Muscle of leg (tissue), 3 donors: ENCODE measurements at regions not wholly inside any gene's neighbourhood (a gene's known extent, or its start where the extent isn't known, plus 50 kb on each side); places are given as distances from the start of the nearest gene placed in this dataset.

ENCODE experiments used
- DNase-seq: peaks from one replicate; pipeline ENCODE4 v3.0.0; 2013
- H3K27ac ChIP-seq: one replicate; pipeline ENCODE4 v1.5.1; 2013; ENCODE audit warnings: mild to moderate bottlenecking, low read length, control low read depth
- H3K27me3 ChIP-seq: one replicate; pipeline ENCODE4 v1.6.1; 2013; ENCODE audit warnings: low read length; ENCODE audit not compliant: control insufficient read depth, insufficient read depth
- H3K36me3 ChIP-seq: one replicate; pipeline ENCODE4 v1.6.1; 2013; ENCODE audit warnings: low read length; ENCODE audit not compliant: control insufficient read depth, insufficient read depth
- H3K4me1 ChIP-seq: one replicate; pipeline ENCODE4 v1.6.1; 2013; ENCODE audit warnings: low read length; ENCODE audit not compliant: control insufficient read depth, insufficient read depth
- H3K4me3 ChIP-seq: one replicate; pipeline ENCODE4 v1.5.1; 2013; ENCODE audit warnings: low read length, control low read depth
- H3K9me3 ChIP-seq: replicated peaks from 2 replicates; pipeline ENCODE4 v1.6.1; 2013; ENCODE audit warnings: low read depth, low read length; ENCODE audit not compliant: control insufficient read depth
- WGBS: methylation state at CpG from one replicate; pipeline ENCODE4 v1.1.5; 2013; ENCODE audit warnings: missing lambda C conversion rate; ENCODE audit not compliant: insufficient coverage; 5-methylcytosine and 5-hydroxymethylcytosine counted together

DNA sequence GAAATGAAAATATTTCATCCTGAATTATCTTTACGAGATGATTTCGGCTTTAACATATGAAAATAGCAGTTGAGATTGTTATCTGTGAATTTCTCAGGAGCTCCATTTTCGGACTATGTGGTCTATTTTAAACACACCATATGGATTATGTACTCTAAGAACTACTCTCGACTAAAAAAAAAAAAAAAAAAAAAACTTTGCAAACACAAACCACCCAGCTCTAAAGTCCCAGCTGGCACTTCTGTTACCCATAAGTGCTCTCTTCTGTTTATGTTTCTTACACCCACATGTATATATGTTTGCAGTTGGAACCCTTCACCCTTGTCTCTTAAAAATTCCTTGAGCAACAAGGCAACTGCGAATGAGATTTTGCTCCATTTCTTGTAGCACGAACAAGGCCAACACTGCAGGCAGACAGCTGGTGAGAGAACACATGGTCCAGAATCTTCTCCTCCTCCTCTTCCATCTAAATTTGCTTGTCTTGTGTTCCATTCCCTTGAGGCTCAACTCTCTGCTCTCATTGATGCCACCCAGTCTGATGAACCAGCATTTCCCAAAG, 172.7 kb upstream of the HCCS start:
- no peaks in the 10 kb centered on the region for H3K4me1 ChIP-seq
- WGBS, result 80% methylated on average over 1 of the region's 6 CpGs
- no peaks in the 10 kb centered on the region for H3K27me3 ChIP-seq
- H3K4me3 ChIP-seq, result no peak overlapping the region
- DNase-seq, result no peak
- no peaks in the 10 kb centered on the region for H3K36me3 ChIP-seq
- no peak overlapping the region for H3K27ac ChIP-seq
- no peaks in the 10 kb centered on the region for H3K9me3 ChIP-seq

DNA sequence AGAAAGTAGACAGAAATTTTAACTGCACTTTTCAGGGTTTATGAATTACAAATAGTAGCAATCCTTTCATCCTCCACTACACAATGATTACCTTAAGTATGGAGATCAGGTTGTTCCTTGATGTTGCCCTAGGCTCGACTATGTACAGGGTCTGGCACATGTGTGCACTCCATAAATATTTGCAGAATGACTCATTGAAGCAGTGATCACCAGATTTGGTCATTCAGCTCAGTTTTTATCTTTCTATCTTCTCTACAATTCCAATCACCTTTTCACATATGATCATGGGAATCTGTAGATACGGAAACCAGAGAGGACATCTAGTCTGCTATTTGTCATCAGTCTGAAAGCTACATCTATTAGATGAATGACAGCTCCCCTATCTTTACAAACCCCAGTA, 171.7 kb upstream of the HCCS start:
- no peaks in the 10 kb centered on the region for H3K36me3 ChIP-seq
- H3K4me1 ChIP-seq, result no peaks in the 10 kb centered on the region
- H3K4me3 ChIP-seq, result no peak overlapping the region
- no peak overlapping the region for H3K27ac ChIP-seq
- no peak for DNase-seq
- H3K27me3 ChIP-seq, result no peaks in the 10 kb centered on the region
- WGBS, result 40% methylated on average over 1 of the region's 2 CpGs
- no peaks in the 10 kb centered on the region for H3K9me3 ChIP-seq

DNA sequence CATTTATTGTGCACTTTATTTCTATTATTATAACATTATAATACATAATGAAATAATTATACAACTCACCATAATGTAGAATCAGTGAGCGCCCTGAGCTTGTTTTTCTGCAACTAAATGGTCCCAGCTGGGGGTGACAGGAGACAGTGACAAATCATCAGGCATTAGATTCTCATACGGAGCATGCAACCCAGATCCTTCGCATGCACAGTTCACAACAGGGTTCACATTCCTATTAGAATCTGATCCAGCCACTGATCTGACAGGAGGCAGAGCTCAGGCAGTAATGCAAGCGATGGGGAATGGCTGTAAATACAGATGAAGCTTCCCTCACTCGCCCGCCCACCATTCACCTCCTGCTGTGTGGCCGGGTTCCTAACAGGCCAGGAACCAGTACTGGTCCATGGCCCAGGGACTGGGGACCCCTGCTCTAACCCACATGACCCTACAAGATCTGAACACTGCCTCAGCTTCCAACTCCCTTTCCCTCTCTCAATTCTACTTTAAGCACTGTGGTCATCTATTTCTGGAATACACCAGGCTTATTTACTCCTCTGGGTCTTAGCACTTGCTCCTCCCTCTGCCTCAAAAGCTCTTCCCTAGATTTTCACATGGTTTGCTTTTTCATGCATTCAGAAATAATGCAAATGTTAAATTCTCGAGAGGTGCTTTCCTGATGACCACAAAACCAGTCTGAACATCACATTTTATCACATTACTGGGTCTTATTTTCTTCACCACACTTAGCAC, 166.8 kb upstream of the HCCS start:
- no peaks in the 10 kb centered on the region for H3K27me3 ChIP-seq
- DNase-seq, result peak; percentile 69
- no peaks in the 10 kb centered on the region for H3K36me3 ChIP-seq
- 46% methylated on average over 5 of the region's 8 CpGs for WGBS
- H3K4me1 ChIP-seq, result no peaks in the 10 kb centered on the region
- H3K4me3 ChIP-seq, result no peak overlapping the region
- no peaks in the 10 kb centered on the region for H3K9me3 ChIP-seq
- peak overlapping the region; percentile 77 for H3K27ac ChIP-seq

DNA sequence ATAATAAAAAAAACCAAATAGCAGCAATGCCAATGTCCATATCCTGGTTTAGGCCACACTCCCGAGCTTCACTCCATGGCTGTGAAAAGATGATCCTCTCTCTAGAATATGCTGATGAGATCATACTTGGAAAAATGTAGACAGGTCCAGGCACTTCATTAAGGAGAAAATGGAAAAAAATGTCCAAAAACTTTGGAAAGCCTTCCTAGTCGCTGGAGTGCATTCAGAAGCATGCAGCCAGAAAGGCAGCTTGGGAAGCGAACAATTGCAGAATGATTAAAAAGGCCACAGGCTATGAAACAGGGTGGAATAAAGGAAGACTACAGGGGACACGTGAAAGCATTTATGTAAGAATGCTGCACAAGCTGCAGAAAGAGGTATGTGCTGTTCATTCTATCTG, 165.6 kb upstream of the HCCS start:
- DNase-seq, result peak; percentile 96
- no peak overlapping the region for H3K27ac ChIP-seq

DNA sequence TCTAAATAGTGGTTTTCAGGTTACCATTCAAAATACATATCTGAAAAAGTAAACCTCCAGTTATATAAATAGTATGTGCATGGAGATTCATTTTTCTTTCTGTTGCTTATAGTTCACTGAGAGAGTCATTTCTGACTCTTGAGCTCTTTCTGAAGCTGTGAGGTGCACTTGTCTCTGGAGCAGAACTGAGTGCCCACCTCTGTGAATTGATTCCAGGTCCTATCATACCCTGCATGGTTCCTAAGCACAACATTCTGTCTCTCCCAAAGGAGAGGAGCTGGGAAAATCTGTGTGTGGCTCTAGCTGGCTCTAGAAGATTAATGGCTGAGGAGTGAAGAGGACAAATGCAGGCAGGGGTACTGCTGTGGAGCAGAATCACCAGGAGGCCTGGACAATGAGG, 161.6 kb upstream of the HCCS start:
- no peak overlapping the region for H3K27ac ChIP-seq
- no peaks in the 10 kb centered on the region for H3K4me1 ChIP-seq
- peaks cover 5% of the 10 kb centered on the region for H3K27me3 ChIP-seq
- H3K4me3 ChIP-seq, result no peak overlapping the region
- DNase-seq, result no peak
- H3K9me3 ChIP-seq, result peaks cover 2% of the 10 kb centered on the region
- no peaks in the 10 kb centered on the region for H3K36me3 ChIP-seq

More for the DNA sequence above, 165.6 kb upstream of the HCCS start:
- peaks cover 2% of the 10 kb centered on the region for H3K27me3 ChIP-seq
- WGBS, result 29% methylated on average over 4 of the region's 4 CpGs
- no peaks in the 10 kb centered on the region for H3K9me3 ChIP-seq
- H3K4me3 ChIP-seq, result no peak overlapping the region
- no peaks in the 10 kb centered on the region for H3K4me1 ChIP-seq
- no peaks in the 10 kb centered on the region for H3K36me3 ChIP-seq

DNA sequence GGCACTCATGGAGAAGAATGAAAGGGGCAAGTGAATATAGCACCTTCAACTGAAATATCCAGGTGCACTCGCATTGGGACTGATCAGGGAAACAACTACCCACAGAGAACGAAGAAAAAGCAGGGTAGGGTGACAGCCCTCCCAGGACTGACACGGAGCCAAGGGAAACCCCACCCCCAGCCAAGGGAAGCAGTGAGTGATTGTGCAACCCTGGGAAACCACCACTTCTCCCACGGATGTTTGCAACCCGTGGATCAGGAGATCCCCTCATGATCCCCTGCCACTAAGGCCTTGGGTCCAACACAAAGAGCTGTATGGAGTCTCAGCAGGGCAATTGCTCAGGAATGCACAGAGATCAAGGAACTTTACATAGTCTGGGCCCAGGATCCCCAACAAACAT, 158.5 kb upstream of the HCCS start:
- Histone ChIP-seq H3K9me3 (peaks cover 9% of the 10 kb centered on the region), H3K4me1 (no peaks in the 10 kb centered on the region), H3K27me3 (peaks cover 5% of the 10 kb centered on the region), H3K27ac (no peak overlapping the region), H3K36me3 (no peaks in the 10 kb centered on the region), H3K4me3 (no peak overlapping the region)
- DNase-seq, result no peak
- WGBS, result 60% methylated on average over 1 of the region's 5 CpGs

DNA sequence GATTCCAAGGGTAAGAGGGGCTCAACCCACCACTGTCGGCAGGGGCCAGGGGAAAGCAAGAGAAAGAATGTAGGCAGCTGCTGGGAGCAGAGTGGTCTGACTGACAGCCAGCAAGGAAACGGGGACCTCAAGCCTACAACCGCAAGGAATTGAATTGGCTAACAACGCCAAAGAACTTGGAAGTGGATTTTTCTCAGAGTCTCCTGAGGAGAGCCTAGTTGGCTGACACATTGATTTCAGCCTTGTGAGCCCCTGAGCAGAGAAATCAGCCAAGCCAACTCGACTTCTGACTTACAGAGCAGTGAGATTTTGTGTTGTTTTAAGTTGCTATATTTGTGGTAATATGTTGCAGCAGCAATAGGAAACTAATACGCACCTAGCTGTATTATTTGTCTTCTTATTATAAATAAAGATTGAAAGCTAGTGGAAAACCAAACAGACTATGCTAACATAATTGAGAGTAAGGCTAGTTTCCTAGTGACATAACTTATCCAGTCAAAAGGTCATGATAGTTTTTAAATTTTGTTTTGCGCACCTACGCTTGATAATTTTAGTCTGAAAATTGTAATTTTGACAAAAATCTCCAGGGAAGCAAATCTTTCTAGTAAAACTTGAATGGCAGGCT, 145.8 kb upstream of the HCCS start:
- no peak overlapping the region for H3K27ac ChIP-seq
- peaks cover 3% of the 10 kb centered on the region for H3K9me3 ChIP-seq
- H3K27me3 ChIP-seq, result peaks cover 2% of the 10 kb centered on the region
- H3K4me1 ChIP-seq, result no peaks in the 10 kb centered on the region
- H3K36me3 ChIP-seq, result no peaks in the 10 kb centered on the region
- WGBS, result 43% methylated on average over 4 of the region's 8 CpGs
- peak; percentile 53 for DNase-seq
- H3K4me3 ChIP-seq, result no peak overlapping the region

DNA sequence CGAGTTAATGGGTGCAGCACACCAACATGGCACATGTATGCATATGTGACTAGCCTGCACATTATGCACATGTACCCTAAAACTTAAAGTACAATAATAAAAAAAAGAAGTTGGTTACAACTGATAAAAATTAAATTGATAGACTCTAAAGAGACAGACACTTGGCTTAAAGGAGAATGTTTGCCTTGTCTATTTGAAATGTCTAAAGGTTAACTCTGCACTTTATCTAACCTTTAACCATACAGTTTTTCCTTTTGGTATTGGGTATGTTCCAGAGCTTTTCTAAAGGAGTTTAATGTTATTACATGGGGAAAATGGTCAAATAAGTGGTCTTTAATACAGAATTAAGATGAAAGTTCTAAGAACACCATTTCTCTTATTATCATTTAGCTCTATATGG, 145.1 kb upstream of the HCCS start:
- peaks cover 3% of the 10 kb centered on the region for H3K9me3 ChIP-seq
- no peaks in the 10 kb centered on the region for H3K36me3 ChIP-seq
- WGBS, result no CpG with 5 or more reads among the region's 1 CpG
- H3K27me3 ChIP-seq, result peaks cover 2% of the 10 kb centered on the region
- DNase-seq, result no peak
- no peak overlapping the region for H3K27ac ChIP-seq
- no peak overlapping the region for H3K4me3 ChIP-seq
- no peaks in the 10 kb centered on the region for H3K4me1 ChIP-seq

DNA sequence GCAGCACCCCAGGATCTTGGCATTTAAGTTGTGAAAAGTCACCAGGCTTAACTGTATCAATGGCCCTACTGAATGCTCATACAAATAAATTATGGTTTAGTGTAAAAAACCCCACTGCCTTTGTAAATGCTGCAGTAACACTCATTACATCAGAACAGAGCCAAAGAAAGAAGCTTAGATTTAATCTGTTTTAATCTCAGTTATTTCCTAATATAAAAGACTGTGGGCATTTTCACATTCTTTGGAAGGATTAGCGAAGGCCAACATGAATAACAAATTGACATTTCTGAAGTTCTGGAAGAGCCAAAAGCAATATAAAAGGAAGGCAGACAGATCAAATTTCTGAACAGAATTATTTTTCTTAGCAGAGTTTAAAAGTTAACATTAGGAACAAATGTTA, 140.0 kb upstream of the HCCS start:
- WGBS, result no CpG with 5 or more reads among the region's 1 CpG
- Histone ChIP-seq H3K4me1 (no peaks in the 10 kb centered on the region), H3K27me3 (no peaks in the 10 kb centered on the region), H3K4me3 (no peak overlapping the region), H3K36me3 (no peaks in the 10 kb centered on the region), H3K9me3 (peaks cover 3% of the 10 kb centered on the region), H3K27ac (no peak overlapping the region)
- peak; percentile 33 for DNase-seq

DNA sequence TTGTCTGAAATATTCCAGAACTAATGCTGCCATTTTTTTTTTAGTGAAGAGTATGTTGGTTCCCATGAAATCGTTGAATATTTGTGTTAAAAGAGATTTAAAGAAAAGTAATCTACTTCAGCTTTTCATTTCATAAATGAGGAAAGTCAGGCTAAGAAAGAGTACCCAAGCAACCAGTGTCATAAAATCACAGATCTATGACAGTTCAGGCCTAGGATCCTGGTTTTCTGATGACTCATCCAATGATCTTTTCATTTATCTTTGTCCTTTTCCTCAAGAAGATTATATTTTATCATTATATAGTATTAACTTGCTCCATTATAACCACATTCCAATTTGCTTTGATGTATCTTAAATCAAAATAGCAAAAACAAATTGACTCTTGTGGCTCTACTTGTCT, 139.4 kb upstream of the HCCS start:
- no peaks in the 10 kb centered on the region for H3K36me3 ChIP-seq
- no peak for DNase-seq
- no peaks in the 10 kb centered on the region for H3K27me3 ChIP-seq
- no peak overlapping the region for H3K27ac ChIP-seq
- H3K4me3 ChIP-seq, result no peak overlapping the region
- no CpG with 5 or more reads among the region's 1 CpG for WGBS
- H3K4me1 ChIP-seq, result no peaks in the 10 kb centered on the region
- peaks cover 3% of the 10 kb centered on the region for H3K9me3 ChIP-seq
